ENCODE measurements at regions not wholly inside any gene's neighbourhood (a gene's known extent, or its start where the extent isn't known, plus 50 kb on each side); places are given as distances from the start of the nearest gene placed in this dataset.

DNA sequence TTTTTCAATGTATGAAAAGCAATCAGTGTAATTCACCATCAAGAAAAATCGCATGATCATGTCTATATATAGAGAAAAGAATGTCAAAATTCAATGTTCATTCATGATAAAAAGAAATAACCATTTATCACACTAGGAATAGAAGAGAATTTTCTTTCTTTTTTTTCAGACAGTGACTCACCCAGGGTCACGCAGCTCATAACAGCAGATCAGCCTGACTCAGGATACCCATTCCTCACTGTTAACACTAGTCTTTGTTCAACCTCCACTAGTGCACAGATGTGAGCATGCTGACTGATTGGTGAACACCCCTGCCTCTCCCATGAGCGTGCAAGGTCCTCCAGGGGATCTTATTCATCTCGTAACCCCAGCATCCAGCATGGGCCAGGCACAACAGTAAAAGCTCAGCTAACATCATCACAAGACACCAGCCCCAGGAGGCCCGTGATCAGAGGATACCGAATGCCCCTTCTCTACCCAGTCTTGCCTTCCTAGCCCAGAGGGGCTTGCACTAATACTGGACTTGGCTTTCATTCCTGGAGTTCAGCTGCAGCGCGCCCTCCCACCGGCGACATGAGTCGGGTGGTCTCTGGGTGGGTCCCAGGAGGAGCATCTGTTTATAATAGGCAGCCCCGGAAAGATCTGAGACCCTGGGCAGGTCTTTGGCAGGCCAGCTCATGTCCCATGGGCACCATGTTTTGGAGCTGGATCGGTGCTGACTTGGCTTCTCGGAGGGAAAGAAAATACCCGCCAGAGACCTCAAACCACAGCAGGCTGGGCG, 539.5 kb upstream of the SLC10A2 start:
- TF ChIP-seq, protein P1, sequence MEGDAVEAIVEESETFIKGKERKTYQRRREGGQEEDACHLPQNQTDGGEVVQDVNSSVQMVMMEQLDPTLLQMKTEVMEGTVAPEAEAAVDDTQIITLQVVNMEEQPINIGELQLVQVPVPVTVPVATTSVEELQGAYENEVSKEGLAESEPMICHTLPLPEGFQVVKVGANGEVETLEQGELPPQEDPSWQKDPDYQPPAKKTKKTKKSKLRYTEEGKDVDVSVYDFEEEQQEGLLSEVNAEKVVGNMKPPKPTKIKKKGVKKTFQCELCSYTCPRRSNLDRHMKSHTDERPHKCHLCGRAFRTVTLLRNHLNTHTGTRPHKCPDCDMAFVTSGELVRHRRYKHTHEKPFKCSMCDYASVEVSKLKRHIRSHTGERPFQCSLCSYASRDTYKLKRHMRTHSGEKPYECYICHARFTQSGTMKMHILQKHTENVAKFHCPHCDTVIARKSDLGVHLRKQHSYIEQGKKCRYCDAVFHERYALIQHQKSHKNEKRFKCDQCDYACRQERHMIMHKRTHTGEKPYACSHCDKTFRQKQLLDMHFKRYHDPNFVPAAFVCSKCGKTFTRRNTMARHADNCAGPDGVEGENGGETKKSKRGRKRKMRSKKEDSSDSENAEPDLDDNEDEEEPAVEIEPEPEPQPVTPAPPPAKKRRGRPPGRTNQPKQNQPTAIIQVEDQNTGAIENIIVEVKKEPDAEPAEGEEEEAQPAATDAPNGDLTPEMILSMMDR (IDR thresholded peaks at IDR 0.05; ENCODE audit: borderline replicate concordance, extremely low read depth, low read length, poor library complexity, severe bottlenecking): no peak
- no peak for TF ChIP-seq EZH2 (IDR thresholded peaks at IDR 0.05; ENCODE audit: borderline replicate concordance, low read depth, low read length, severe bottlenecking)
